ENCODE measurements at regions not wholly inside any gene's neighbourhood (a gene's known extent, or its start where the extent isn't known, plus 50 kb on each side); places are given as distances from the start of the nearest gene placed in this dataset.

GRCh38 chr5:109929376-109929775 lies 239.6 kb downstream of the MAN2A1 start:
- no peak overlapping the region for H3K27ac ChIP-seq (replicated peaks)
- TF ChIP-seq CTCF (IDR thresholded peaks at IDR 0.05; ENCODE audit: insufficient read depth, low read length) (no peak), POLR2AphosphoS5 (IDR thresholded peaks at IDR 0.05; ENCODE audit: low read depth) (no peak), GABPA (IDR thresholded peaks at IDR 0.05; ENCODE audit: low read depth) (no peak), SPI1 (IDR thresholded peaks at IDR 0.05; ENCODE audit: borderline replicate concordance, low read depth) (no peak), REST (IDR thresholded peaks at IDR 0.05; ENCODE audit: insufficient replicate concordance, low read depth) (no peak)
- no peaks in the 10 kb centered on the region for H3K27me3 ChIP-seq (ENCODE audit: insufficient read depth, poor library complexity, severe bottlenecking)
- DNase-seq (ENCODE audit: low read depth in 1 of 2, low spot score in 1 of 2), result no peak
- no peak overlapping the region for H3K4me3 ChIP-seq (replicated peaks; ENCODE audit: insufficient read depth, low read length)

- DNase-seq (ENCODE audit: low read depth in 1 of 2, low spot score in 1 of 2), result no peak
- H3K27me3 ChIP-seq (ENCODE audit: insufficient read depth, poor library complexity, severe bottlenecking), result no peaks in the 10 kb centered on the region
- TF ChIP-seq POLR2AphosphoS5 (IDR thresholded peaks at IDR 0.05; ENCODE audit: low read depth) (no peak), SPI1 (IDR thresholded peaks at IDR 0.05; ENCODE audit: borderline replicate concordance, low read depth) (no peak), REST (IDR thresholded peaks at IDR 0.05; ENCODE audit: insufficient replicate concordance, low read depth) (no peak), GABPA (IDR thresholded peaks at IDR 0.05; ENCODE audit: low read depth) (no peak)
- no peak overlapping the region for H3K27ac ChIP-seq (replicated peaks)
- H3K4me3 ChIP-seq (replicated peaks; ENCODE audit: insufficient read depth, low read length), result no peak overlapping the region
These were observed 240.2 kb downstream of the MAN2A1 start for GRCh38 chr5:109929911-109930310.

- no peaks in the 10 kb centered on the region for H3K27me3 ChIP-seq (ENCODE audit: insufficient read depth, poor library complexity, severe bottlenecking)
- DNase-seq (ENCODE audit: low read depth in 1 of 2, low spot score in 1 of 2), result no peak
- no peak overlapping the region for H3K27ac ChIP-seq (replicated peaks)
- TF ChIP-seq CTCF (IDR thresholded peaks at IDR 0.05; ENCODE audit: insufficient read depth, low read length) (no peak), REST (IDR thresholded peaks at IDR 0.05; ENCODE audit: insufficient replicate concordance, low read depth) (no peak), POLR2AphosphoS5 (IDR thresholded peaks at IDR 0.05; ENCODE audit: low read depth) (no peak), SPI1 (IDR thresholded peaks at IDR 0.05; ENCODE audit: borderline replicate concordance, low read depth) (no peak), GABPA (IDR thresholded peaks at IDR 0.05; ENCODE audit: low read depth) (no peak)
- no peak overlapping the region for H3K4me3 ChIP-seq (replicated peaks; ENCODE audit: insufficient read depth, low read length)
These were observed 241.5 kb downstream of the MAN2A1 start for GRCh38 chr5:109931049-109931780.
